Keratinocyte (primary cell): ENCODE measurements at regions not wholly inside any gene's neighbourhood (a gene's known extent, or its start where the extent isn't known, plus 50 kb on each side); places are given as distances from the start of the nearest gene placed in this dataset.

Experiments used
- DNase-seq: peaks from one replicate; pipeline ENCODE4 v3.0.0-alpha.2; 2011; ENCODE audit warnings: low read depth, missing footprints, low spot score
- FAIRE-seq: peaks from 2 replicates; lab custom pipeline; 2011; peaks lifted over from hg19 to GRCh38; lab: Jason Lieb, UNC
- H2AFZ ChIP-seq: 2 replicates; pipeline ENCODE4 v1.6.0; 2012; ENCODE audit warnings: low read length, control low read depth, inconsistent platforms; ENCODE audit not compliant: control insufficient read depth
- H3K27ac ChIP-seq: 2 replicates; pipeline ENCODE4 v1.5.1; 2011; ENCODE audit warnings: low read length; ENCODE audit not compliant: control insufficient read depth, insufficient read depth
- H3K27me3 ChIP-seq: 3 replicates; pipeline ENCODE4 v1.6.0; 2011; ENCODE audit warnings: low read length; ENCODE audit not compliant: control insufficient read depth, insufficient read depth; ENCODE audit errors: extremely low read depth
- H3K36me3 ChIP-seq, 2 experiments: 2 replicates in 1 of 2; 3 replicates in 1 of 2; pipeline ENCODE4 v1.5.1; 2011; ENCODE audit warnings: low read length in 2 of 2, mild to moderate bottlenecking in 1 of 2; ENCODE audit not compliant: control insufficient read depth in 2 of 2, insufficient read depth in 2 of 2; ENCODE audit errors: extremely low read depth in 1 of 2
- H3K4me1 ChIP-seq: 3 replicates; pipeline ENCODE4 v1.5.1; 2011; ENCODE audit warnings: low read length; ENCODE audit not compliant: control insufficient read depth, insufficient read depth; ENCODE audit errors: extremely low read depth
- H3K4me2 ChIP-seq: 3 replicates; pipeline ENCODE4 v1.6.0; 2011; ENCODE audit warnings: low read depth, low read length; ENCODE audit not compliant: control insufficient read depth, insufficient read depth; ENCODE audit errors: extremely low read depth
- H3K4me3 ChIP-seq, 3 experiments: fragments of 200-600 bp in 1 of 3; sonication (generic) in 1 of 3; 2 replicates in 2 of 3; 3 replicates in 1 of 3; pipeline ENCODE4 v1.5.1; 2011 to 2016; ENCODE audit warnings: low read length in 3 of 3, mild to moderate bottlenecking in 3 of 3, control low read depth in 2 of 3, inconsistent platforms in 1 of 3, low read depth in 1 of 3, mixed read lengths in 1 of 3, mixed run types in 1 of 3, moderate library complexity in 1 of 3; ENCODE audit not compliant: control insufficient read depth in 2 of 3, insufficient read depth in 2 of 3; ENCODE audit errors: extremely low read depth in 1 of 3
- H3K79me2 ChIP-seq: 2 replicates; pipeline ENCODE4 v1.6.0; 2012; ENCODE audit warnings: low read length; ENCODE audit not compliant: control insufficient read depth, insufficient read depth
- H3K9ac ChIP-seq: 3 replicates; pipeline ENCODE4 v1.6.0; 2011; ENCODE audit warnings: low read length; ENCODE audit not compliant: control insufficient read depth, insufficient read depth; ENCODE audit errors: extremely low read depth
- H3K9me1 ChIP-seq: 3 replicates; pipeline ENCODE4 v1.6.0; 2011; ENCODE audit warnings: low read length; ENCODE audit not compliant: control insufficient read depth, insufficient read depth; ENCODE audit errors: extremely low read depth
- H3K9me3 ChIP-seq: 2 replicates; pipeline ENCODE4 v1.5.1; 2012; ENCODE audit warnings: low read depth, low read length; ENCODE audit not compliant: control insufficient read depth
- H4K20me1 ChIP-seq: 3 replicates; pipeline ENCODE4 v1.6.0; 2011; ENCODE audit warnings: low read length; ENCODE audit not compliant: control insufficient read depth, insufficient read depth; ENCODE audit errors: extremely low read depth
- CTCF ChIP-seq, 3 experiments: IDR thresholded peaks in 1 of 3; conservative IDR thresholded peaks in 1 of 3; optimal IDR thresholded peaks in 1 of 3; 2 replicates in 2 of 3; 3 replicates in 1 of 3; pipeline versions ENCODE3 to v1.5.1; 2011; ENCODE audit warnings: low read length in 3 of 3, mild to moderate bottlenecking in 3 of 3, moderate library complexity in 2 of 3, control low read depth in 1 of 3, inconsistent platforms in 1 of 3; ENCODE audit not compliant: insufficient read depth in 2 of 3; ENCODE audit errors: extremely low read depth in 1 of 3
- EZH2 ChIP-seq: IDR thresholded peaks from one replicate; pipeline ENCODE4 v1.6.1; 2012; ENCODE audit warnings: inconsistent platforms, mild to moderate bottlenecking, low read length, moderate library complexity
- dilution Hi-C: fragments of 300-500 bp; cut with MboI; formaldehyde crosslinking; loops from one replicate; pipeline ENCODE4 v1.7.0; 2020; ENCODE audit warnings: low sequenced_read_pairs; ENCODE audit not compliant: extremely low pct_ligation_motif_present

GRCh38 chr1:82542141-82542540, 741.4 kb downstream of the ADGRL2 start:
- H3K9ac ChIP-seq: no peak overlapping the region
- no peak for TF ChIP-seq EZH2
- no peak for TF ChIP-seq CTCF (optimal IDR thresholded peaks at IDR 0.05 in 1 of 3, IDR thresholded peaks at IDR 0.05 in 1 of 3, conservative IDR thresholded peaks at IDR 0.05 in 1 of 3; ENCODE audit: extremely low read depth in 1 of 3, insufficient read depth in 2 of 3, low read length in 3 of 3)
- H2AFZ ChIP-seq: no peak overlapping the region
- H3K27me3 ChIP-seq: no peaks in the 10 kb centered on the region
- no peaks in the 10 kb centered on the region for H3K9me3 ChIP-seq
- no peak overlapping the region for H3K4me3 ChIP-seq
- H3K36me3 ChIP-seq: no peaks in the 10 kb centered on the region
- DNase-seq: no peak
- H3K9me1 ChIP-seq: no peaks in the 10 kb centered on the region
- H3K79me2 ChIP-seq: no peaks in the 10 kb centered on the region
- FAIRE-seq: no peak
- no peak overlapping the region for H3K4me2 ChIP-seq
- H3K27ac ChIP-seq: no peak overlapping the region
- no peaks in the 10 kb centered on the region for H3K4me1 ChIP-seq
- H4K20me1 ChIP-seq: no peaks in the 10 kb centered on the region
- dilution Hi-C loops: no loop called here

- TF ChIP-seq EZH2 (no peak), CTCF (optimal IDR thresholded peaks at IDR 0.05 in 1 of 3, IDR thresholded peaks at IDR 0.05 in 1 of 3, conservative IDR thresholded peaks at IDR 0.05 in 1 of 3; ENCODE audit: extremely low read depth in 1 of 3, insufficient read depth in 2 of 3, low read length in 3 of 3) (no peak)
- no peaks in the 10 kb centered on the region for H3K9me3 ChIP-seq
- H3K36me3 ChIP-seq: no peaks in the 10 kb centered on the region
- no peaks in the 10 kb centered on the region for H3K79me2 ChIP-seq
- no peaks in the 10 kb centered on the region for H3K4me1 ChIP-seq
- H3K9me1 ChIP-seq: no peaks in the 10 kb centered on the region
- H4K20me1 ChIP-seq: no peaks in the 10 kb centered on the region
- H3K9ac ChIP-seq: no peak overlapping the region
- FAIRE-seq (no peak), DNase-seq (no peak)
- dilution Hi-C loops: no loop called here
- no peak overlapping the region for H3K27ac ChIP-seq
- H3K27me3 ChIP-seq: no peaks in the 10 kb centered on the region
- no peak overlapping the region for H3K4me2 ChIP-seq
- H3K4me3 ChIP-seq: no peak overlapping the region
- H2AFZ ChIP-seq: no peak overlapping the region
These were observed 739.3 kb downstream of the ADGRL2 start for GRCh38 chr1:82540006-82540405.
